H1 (cell line): ENCODE measurements at regions not wholly inside any gene's neighbourhood (a gene's known extent, or its start where the extent isn't known, plus 50 kb on each side); places are given as distances from the start of the nearest gene placed in this dataset.

Experiments used
- EZH2 ChIP-seq: fragments of 200-600 bp; sonication (generic); IDR thresholded peaks from 2 replicates; pipeline ENCODE4 v1.7.1; 2012; ENCODE audit warnings: low read depth, mild to moderate bottlenecking, moderate library complexity, low read length, inconsistent platforms; ENCODE audit not compliant: severe bottlenecking
- TAF1 ChIP-seq: IDR thresholded peaks from 2 replicates; pipeline ENCODE4 v1.6.1; 2011; ENCODE audit warnings: mild to moderate bottlenecking, low read depth, low read length
- TF ChIP-seq, protein P1 (sequence below), 3 experiments: IDR thresholded peaks; 1 replicate in 2 of 3; 2 replicates in 1 of 3; pipeline versions ENCODE4 v1.5.1 to v1.6.1; 2011; ENCODE audit warnings: low read length in 3 of 3, mild to moderate bottlenecking in 3 of 3, inconsistent platforms in 2 of 3, low read depth in 1 of 3, moderate library complexity in 1 of 3; ENCODE audit not compliant: insufficient read depth in 1 of 3; ENCODE audit errors: control extremely low read depth in 1 of 3

DNA sequence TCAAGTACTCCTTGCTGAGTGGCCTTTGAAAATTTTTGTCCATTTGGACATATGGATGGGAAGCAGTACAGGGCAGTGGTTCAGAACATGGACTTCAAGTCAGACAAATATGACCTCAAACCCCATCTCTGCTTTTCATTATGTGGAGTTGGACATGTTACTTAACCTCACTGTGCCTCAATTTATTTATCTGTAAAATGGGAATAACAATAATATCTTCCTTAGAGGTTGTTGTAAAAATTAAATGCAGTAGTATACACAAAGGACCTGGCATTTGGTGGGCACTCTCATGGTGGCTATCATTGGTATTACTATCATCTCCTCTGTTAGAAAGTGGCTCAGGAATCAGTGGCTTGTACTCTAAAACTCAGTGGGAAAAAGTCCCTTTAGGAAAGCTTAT is 204.0 kb upstream of the MYLIP start:
- TF ChIP-seq, protein P1, sequence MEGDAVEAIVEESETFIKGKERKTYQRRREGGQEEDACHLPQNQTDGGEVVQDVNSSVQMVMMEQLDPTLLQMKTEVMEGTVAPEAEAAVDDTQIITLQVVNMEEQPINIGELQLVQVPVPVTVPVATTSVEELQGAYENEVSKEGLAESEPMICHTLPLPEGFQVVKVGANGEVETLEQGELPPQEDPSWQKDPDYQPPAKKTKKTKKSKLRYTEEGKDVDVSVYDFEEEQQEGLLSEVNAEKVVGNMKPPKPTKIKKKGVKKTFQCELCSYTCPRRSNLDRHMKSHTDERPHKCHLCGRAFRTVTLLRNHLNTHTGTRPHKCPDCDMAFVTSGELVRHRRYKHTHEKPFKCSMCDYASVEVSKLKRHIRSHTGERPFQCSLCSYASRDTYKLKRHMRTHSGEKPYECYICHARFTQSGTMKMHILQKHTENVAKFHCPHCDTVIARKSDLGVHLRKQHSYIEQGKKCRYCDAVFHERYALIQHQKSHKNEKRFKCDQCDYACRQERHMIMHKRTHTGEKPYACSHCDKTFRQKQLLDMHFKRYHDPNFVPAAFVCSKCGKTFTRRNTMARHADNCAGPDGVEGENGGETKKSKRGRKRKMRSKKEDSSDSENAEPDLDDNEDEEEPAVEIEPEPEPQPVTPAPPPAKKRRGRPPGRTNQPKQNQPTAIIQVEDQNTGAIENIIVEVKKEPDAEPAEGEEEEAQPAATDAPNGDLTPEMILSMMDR (IDR thresholded peaks at IDR 0.05; ENCODE audit: control extremely low read depth in 1 of 3, insufficient read depth in 1 of 3, low read depth in 1 of 3, low read length in 3 of 3), result no peak
- no peak for TF ChIP-seq TAF1
- no peak for TF ChIP-seq EZH2
